K562 (cell line): ENCODE measurements at regions not wholly inside any gene's neighbourhood (a gene's known extent, or its start where the extent isn't known, plus 50 kb on each side); places are given as distances from the start of the nearest gene placed in this dataset.

Experiments
- ATAC-seq: fragments of 200-7000 bp; cut with Tn5 transposase; 3 replicates; pipeline ENCODE4 v1.9.1; 2020; ENCODE audit warnings: moderate library complexity
- BruUV-seq: library from RNA; stranded (reverse); fragments of 400-500 nt; replicated peaks from 2 replicates; lab custom pipeline; 2021; lab: Mats Ljungman, UMichigan
- CTCF ChIA-PET: fragments of 300-600 bp; formaldehyde crosslinking; extraction: SDS; loops from one replicate; lab custom pipeline; 2021; ENCODE audit warnings: low intra/inter-chr PET ratio; lab: Yijun Ruan, JAX
- POLR2A ChIA-PET: fragments of 300-600, 350-650 bp; sonication (Branson Sonifier 250); formaldehyde crosslinking; extraction: SDS; loops from one replicate; lab custom pipeline; 2021; ENCODE audit warnings: antibody characterized with exemption, inconsistent platforms; lab: Yijun Ruan, JAX
- DNase-seq, 4 experiments: peaks; one replicate each; pipeline versions ENCODE4 v3.0.0 to v3.0.0-alpha.2; 2011 to 2018; ENCODE audit warnings: low spot score in 3 of 4, mixed read lengths in 3 of 4; ENCODE audit errors: extremely low read depth in 1 of 4
- FAIRE-seq: peaks from 2 replicates; lab custom pipeline; 2011; peaks lifted over from hg19 to GRCh38; lab: Jason Lieb, UNC
- H2AFZ ChIP-seq: 2 replicates; pipeline ENCODE4 v1.6.0; 2011; ENCODE audit warnings: low read depth, low read length, control low read depth, inconsistent platforms
- H3K27ac ChIP-seq: fragments of 200-600 bp; 3 replicates; pipeline ENCODE4 v1.8.0; 2011; ENCODE audit warnings: low read depth, mild to moderate bottlenecking, control low read depth, inconsistent platforms, low read length, moderate library complexity, mixed read lengths; ENCODE audit errors: extremely low read depth
- H3K27me3 ChIP-seq, 2 experiments: fragments of 300-600 bp in 1 of 2; 2 replicates in 1 of 2; 3 replicates in 1 of 2; pipeline versions ENCODE4 v1.6.0 to v1.8.0; 2011; ENCODE audit warnings: inconsistent platforms in 2 of 2, low read length in 2 of 2, mild to moderate bottlenecking in 1 of 2, mixed read lengths in 1 of 2, moderate library complexity in 1 of 2; ENCODE audit not compliant: control insufficient read depth in 2 of 2, insufficient read depth in 2 of 2
- H3K36me3 ChIP-seq: fragments of 300-600 bp; 3 replicates; pipeline ENCODE4 v1.8.0; 2011; ENCODE audit warnings: mild to moderate bottlenecking, low read length, inconsistent platforms; ENCODE audit not compliant: control insufficient read depth, insufficient read depth
- H3K4me1 ChIP-seq, 2 experiments: fragments of 200-600 bp in 1 of 2; replicated peaks in 1 of 2; 2 replicates in 1 of 2; 3 replicates in 1 of 2; pipeline versions ENCODE4 v1.5.1 to v1.8.0; 2011; ENCODE audit warnings: inconsistent platforms in 2 of 2, low read length in 2 of 2, mild to moderate bottlenecking in 1 of 2, mixed read lengths in 1 of 2, moderate library complexity in 1 of 2; ENCODE audit not compliant: control insufficient read depth in 2 of 2, insufficient read depth in 2 of 2
- H3K4me2 ChIP-seq: 2 replicates; pipeline ENCODE4 v1.6.1; 2011; ENCODE audit warnings: low read length, control low read depth, inconsistent platforms, mixed read lengths; ENCODE audit not compliant: insufficient read depth
- H3K4me3 ChIP-seq: fragments of 200-600 bp; sonication (generic), shearing (Covaris generic); 2 replicates; pipeline ENCODE4 v1.5.1; 2016; ENCODE audit warnings: control low read depth, inconsistent platforms
- H3K79me2 ChIP-seq: fragments of 200-600 bp; 3 replicates; pipeline ENCODE4 v1.8.0; 2011; ENCODE audit warnings: low read length, inconsistent platforms; ENCODE audit not compliant: control insufficient read depth, insufficient read depth
- H3K9ac ChIP-seq, 2 experiments: 2 replicates each; pipeline versions ENCODE4 v1.6.0 to v1.6.1; 2011; ENCODE audit warnings: low read depth in 2 of 2, low read length in 2 of 2, control low read depth in 1 of 2, inconsistent platforms in 1 of 2, mild to moderate bottlenecking in 1 of 2, mixed read lengths in 1 of 2; ENCODE audit not compliant: insufficient read depth in 1 of 2
- H3K9me1 ChIP-seq: one replicate; pipeline ENCODE4 v1.6.0; 2011; ENCODE audit warnings: inconsistent platforms, mild to moderate bottlenecking, low read length, moderate library complexity; ENCODE audit not compliant: control insufficient read depth, insufficient read depth
- H3K9me3 ChIP-seq: replicated peaks from 2 replicates; pipeline ENCODE4 v1.5.1; 2011; ENCODE audit warnings: low read depth, low read length, inconsistent platforms; ENCODE audit not compliant: control insufficient read depth, insufficient read depth
- H4K20me1 ChIP-seq: replicated peaks from 2 replicates; pipeline ENCODE4 v1.6.1; 2011; ENCODE audit warnings: low read length, inconsistent platforms, mixed read lengths; ENCODE audit not compliant: control insufficient read depth, insufficient read depth
- ARID2 ChIP-seq: fragments of 450-650 bp; IDR thresholded peaks from 2 replicates; pipeline ENCODE4 v1.6.1; 2017; ENCODE audit warnings: antibody characterized with exemption, mild to moderate bottlenecking
- BRCA1 ChIP-seq, 2 experiments: fragments of 450-650 bp in 1 of 2; sonication (generic) in 1 of 2; formaldehyde crosslinking in 1 of 2; IDR thresholded peaks; 2 replicates each; pipeline versions ENCODE4 v1.5.0 to v1.6.1; 2017 to 2020; ENCODE audit warnings: mild to moderate bottlenecking in 1 of 2, missing genetic modification reagents in 1 of 2
- ELF1 ChIP-seq: fragments of 200-800 bp; sonication (Bioruptor generic); IDR thresholded peaks from 2 replicates; pipeline ENCODE4 v1.6.1; 2016; ENCODE audit warnings: missing genetic modification characterization, missing compliant biosample characterization
- ETV5 ChIP-seq: sonication (generic); formaldehyde crosslinking; IDR thresholded peaks from 2 replicates; pipeline ENCODE4 v1.4.0; 2020; ENCODE audit warnings: low read depth, mild to moderate bottlenecking, missing genetic modification reagents
- MYNN ChIP-seq, 2 experiments: sonication (generic); formaldehyde crosslinking in 1 of 2; IDR thresholded peaks; 2 replicates each; pipeline versions ENCODE4 v1.5.0 to v1.6.1; 2016 to 2020; ENCODE audit warnings: antibody characterized with exemption in 1 of 2, missing genetic modification reagents in 1 of 2
- NR3C1 ChIP-seq: sonication (generic); formaldehyde crosslinking; IDR thresholded peaks from 2 replicates; pipeline ENCODE4 v1.8.1; 2022; ENCODE audit warnings: missing genetic modification reagents
- PHB2 ChIP-seq: fragments of 450-650 bp; IDR thresholded peaks from 2 replicates; pipeline ENCODE4 v1.6.1; 2017; ENCODE audit warnings: low read depth
- SIRT6 ChIP-seq: IDR thresholded peaks from one replicate; pipeline ENCODE4 v1.6.1; 2012; ENCODE audit warnings: low read depth, mild to moderate bottlenecking, control low read depth, inconsistent platforms, low read length, moderate library complexity
- SLC30A9 ChIP-seq: fragments of 250-450 bp; sonication (Bioruptor Pico); IDR thresholded peaks from 2 replicates; pipeline ENCODE4 v1.8.0; 2022; ENCODE audit warnings: mild to moderate bottlenecking, moderate library complexity
- ZBTB1 ChIP-seq: sonication (generic); formaldehyde crosslinking; IDR thresholded peaks from 2 replicates; pipeline ENCODE4 v1.8.1; 2023; ENCODE audit warnings: missing genetic modification reagents, low read depth, mild to moderate bottlenecking, borderline replicate concordance
- ZNF146 ChIP-seq: IDR thresholded peaks from one replicate; pipeline ENCODE4 v1.6.1; 2018; ENCODE audit warnings: missing compliant biosample characterization; ENCODE audit not compliant: unreplicated experiment
- ZNF217 ChIP-seq: sonication (generic); formaldehyde crosslinking; IDR thresholded peaks from 2 replicates; pipeline ENCODE4 v1.8.0; 2022; ENCODE audit warnings: mild to moderate bottlenecking, missing genetic modification reagents
- ZNF24 ChIP-seq: fragments of 450-650 bp; IDR thresholded peaks from 2 replicates; pipeline ENCODE4 v1.6.1; 2016
- ZNF316 ChIP-seq: fragments of 450-650 bp; IDR thresholded peaks from 2 replicates; pipeline ENCODE4 v1.6.1; 2016
- ZNF507 ChIP-seq: conservative IDR thresholded peaks from 2 replicates; pipeline ENCODE4 v1.6.1; 2017; ENCODE audit warnings: missing genetic modification characterization, missing compliant biosample characterization
- ZNF57 ChIP-seq: fragments of 450-650 bp; formaldehyde crosslinking; IDR thresholded peaks from 2 replicates; pipeline ENCODE4 v1.4.0; 2020; ENCODE audit warnings: mild to moderate bottlenecking, moderate library complexity
- WGBS: fragments of 100-300 bp; shearing (Covaris generic); methylation state at CpG from one replicate; pipeline ENCODE4 v1.1.6; 2016; ENCODE audit warnings: low coverage, mixed read lengths; ENCODE audit not compliant: insufficient coverage; ENCODE audit errors: missing lambda C conversion rate; 5-methylcytosine and 5-hydroxymethylcytosine counted together
- in situ Hi-C: fragments of 300-500 bp; cut with MboI; formaldehyde crosslinking; loops from 4 replicates; pipeline ENCODE4 v1.15.0; 2018; ENCODE audit warnings: inconsistent platforms, mixed read lengths
- intact Hi-C: fragments of 100-400 bp; cut with micrococcal nuclease; formaldehyde crosslinking; loops from 2 replicates; pipeline ENCODE4 v1.14.2; 2022
- TF ChIP-seq, protein P1 (sequence below): fragments of 200-800 bp; sonication (Bioruptor generic); IDR thresholded peaks from 2 replicates; pipeline ENCODE4 v1.6.1; 2016; ENCODE audit warnings: missing genetic modification characterization, missing compliant biosample characterization
- TF ChIP-seq, protein P2 (sequence below), 2 experiments: fragments of 450-650 bp in 1 of 2; sonication (generic) in 1 of 2; formaldehyde crosslinking; conservative IDR thresholded peaks; 2 replicates each; pipeline versions ENCODE4 v1.4.0 to v1.8.1; 2020 to 2022; ENCODE audit warnings: mild to moderate bottlenecking in 1 of 2, missing genetic modification reagents in 1 of 2
- TF ChIP-seq, protein P3 (sequence below): fragments of 250-450 bp; sonication (Bioruptor Pico); IDR thresholded peaks from 2 replicates; pipeline ENCODE4 v1.4.0; 2020

- ChIA-PET CTCF (no interaction called here), POLR2A (no interaction called here)
- Histone ChIP-seq H3K27ac (no peak overlapping the region), H4K20me1 (no peaks in the 10 kb centered on the region), H3K79me2 (no peaks in the 10 kb centered on the region), H3K4me3 (no peak overlapping the region), H3K9me3 (no peaks in the 10 kb centered on the region), H3K4me2 (no peak overlapping the region), H3K9me1 (no peaks in the 10 kb centered on the region), H3K36me3 (no peaks in the 10 kb centered on the region), H3K27me3 (no peaks in the 10 kb centered on the region), H3K4me1 (no peaks in the 10 kb centered on the region), H2AFZ (no peak overlapping the region), H3K9ac (no peak overlapping the region)
- no peak for ATAC-seq
- FAIRE-seq: no peak
- WGBS: 0% methylated on average over 2 of the region's 2 CpGs
- BruUV-seq: no TSS peak
- intact Hi-C loops: no loop called here
- DNase-seq: no peak
- in situ Hi-C loops: no loop called here
- TF ChIP-seq ZNF24 (no peak), SLC30A9 (CRISPR knock-in tag) (no peak), ZNF146 (CRISPR knock-in tag) (no peak), ZNF316 (no peak), ZNF217 (CRISPR knock-in tag) (no peak), MYNN (IDR thresholded peaks at IDR 0.05) (no peak), MYNN (CRISPR knock-in tag; IDR thresholded peaks at IDR 0.05) (no peak), ELF1 (tag) (no peak), BRCA1 (IDR thresholded peaks at IDR 0.05) (no peak), BRCA1 (CRISPR knock-in tag; IDR thresholded peaks at IDR 0.05) (no peak), ZNF57 (CRISPR knock-in tag) (no peak), PHB2 (no peak), ZNF507 (tag) (no peak), NR3C1 (CRISPR knock-in tag) (no peak), ARID2 (no peak), ETV5 (CRISPR knock-in tag) (no peak), ZBTB1 (CRISPR knock-in tag) (no peak), SIRT6 (no peak)
- TF ChIP-seq, protein P1, sequence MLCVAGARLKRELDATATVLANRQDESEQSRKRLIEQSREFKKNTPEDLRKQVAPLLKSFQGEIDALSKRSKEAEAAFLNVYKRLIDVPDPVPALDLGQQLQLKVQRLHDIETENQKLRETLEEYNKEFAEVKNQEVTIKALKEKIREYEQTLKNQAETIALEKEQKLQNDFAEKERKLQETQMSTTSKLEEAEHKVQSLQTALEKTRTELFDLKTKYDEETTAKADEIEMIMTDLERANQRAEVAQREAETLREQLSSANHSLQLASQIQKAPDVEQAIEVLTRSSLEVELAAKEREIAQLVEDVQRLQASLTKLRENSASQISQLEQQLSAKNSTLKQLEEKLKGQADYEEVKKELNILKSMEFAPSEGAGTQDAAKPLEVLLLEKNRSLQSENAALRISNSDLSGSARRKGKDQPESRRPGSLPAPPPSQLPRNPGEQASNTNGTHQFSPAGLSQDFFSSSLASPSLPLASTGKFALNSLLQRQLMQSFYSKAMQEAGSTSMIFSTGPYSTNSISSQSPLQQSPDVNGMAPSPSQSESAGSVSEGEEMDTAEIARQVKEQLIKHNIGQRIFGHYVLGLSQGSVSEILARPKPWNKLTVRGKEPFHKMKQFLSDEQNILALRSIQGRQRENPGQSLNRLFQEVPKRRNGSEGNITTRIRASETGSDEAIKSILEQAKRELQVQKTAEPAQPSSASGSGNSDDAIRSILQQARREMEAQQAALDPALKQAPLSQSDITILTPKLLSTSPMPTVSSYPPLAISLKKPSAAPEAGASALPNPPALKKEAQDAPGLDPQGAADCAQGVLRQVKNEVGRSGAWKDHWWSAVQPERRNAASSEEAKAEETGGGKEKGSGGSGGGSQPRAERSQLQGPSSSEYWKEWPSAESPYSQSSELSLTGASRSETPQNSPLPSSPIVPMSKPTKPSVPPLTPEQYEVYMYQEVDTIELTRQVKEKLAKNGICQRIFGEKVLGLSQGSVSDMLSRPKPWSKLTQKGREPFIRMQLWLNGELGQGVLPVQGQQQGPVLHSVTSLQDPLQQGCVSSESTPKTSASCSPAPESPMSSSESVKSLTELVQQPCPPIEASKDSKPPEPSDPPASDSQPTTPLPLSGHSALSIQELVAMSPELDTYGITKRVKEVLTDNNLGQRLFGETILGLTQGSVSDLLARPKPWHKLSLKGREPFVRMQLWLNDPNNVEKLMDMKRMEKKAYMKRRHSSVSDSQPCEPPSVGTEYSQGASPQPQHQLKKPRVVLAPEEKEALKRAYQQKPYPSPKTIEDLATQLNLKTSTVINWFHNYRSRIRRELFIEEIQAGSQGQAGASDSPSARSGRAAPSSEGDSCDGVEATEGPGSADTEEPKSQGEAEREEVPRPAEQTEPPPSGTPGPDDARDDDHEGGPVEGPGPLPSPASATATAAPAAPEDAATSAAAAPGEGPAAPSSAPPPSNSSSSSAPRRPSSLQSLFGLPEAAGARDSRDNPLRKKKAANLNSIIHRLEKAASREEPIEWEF (CRISPR knock-in tag): no peak
- TF ChIP-seq, protein P2, sequence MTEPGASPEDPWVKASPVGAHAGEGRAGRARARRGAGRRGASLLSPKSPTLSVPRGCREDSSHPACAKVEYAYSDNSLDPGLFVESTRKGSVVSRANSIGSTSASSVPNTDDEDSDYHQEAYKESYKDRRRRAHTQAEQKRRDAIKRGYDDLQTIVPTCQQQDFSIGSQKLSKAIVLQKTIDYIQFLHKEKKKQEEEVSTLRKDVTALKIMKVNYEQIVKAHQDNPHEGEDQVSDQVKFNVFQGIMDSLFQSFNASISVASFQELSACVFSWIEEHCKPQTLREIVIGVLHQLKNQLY (CRISPR knock-in tag; conservative IDR thresholded peaks at IDR 0.05): no peak
- TF ChIP-seq, protein P3, sequence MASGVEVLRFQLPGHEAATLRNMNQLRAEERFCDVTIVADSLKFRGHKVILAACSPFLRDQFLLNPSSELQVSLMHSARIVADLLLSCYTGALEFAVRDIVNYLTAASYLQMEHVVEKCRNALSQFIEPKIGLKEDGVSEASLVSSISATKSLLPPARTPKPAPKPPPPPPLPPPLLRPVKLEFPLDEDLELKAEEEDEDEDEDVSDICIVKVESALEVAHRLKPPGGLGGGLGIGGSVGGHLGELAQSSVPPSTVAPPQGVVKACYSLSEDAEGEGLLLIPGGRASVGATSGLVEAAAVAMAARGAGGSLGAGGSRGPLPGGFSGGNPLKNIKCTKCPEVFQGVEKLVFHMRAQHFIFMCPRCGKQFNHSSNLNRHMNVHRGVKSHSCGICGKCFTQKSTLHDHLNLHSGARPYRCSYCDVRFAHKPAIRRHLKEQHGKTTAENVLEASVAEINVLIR (CRISPR knock-in tag): no peak
These were observed 243.9 kb upstream of the GULP1 start for GRCh38 chr2:188047735-188048134.
